ENCODE measurements at regions not wholly inside any gene's neighbourhood (a gene's known extent, or its start where the extent isn't known, plus 50 kb on each side); places are given as distances from the start of the nearest gene placed in this dataset.

DNA sequence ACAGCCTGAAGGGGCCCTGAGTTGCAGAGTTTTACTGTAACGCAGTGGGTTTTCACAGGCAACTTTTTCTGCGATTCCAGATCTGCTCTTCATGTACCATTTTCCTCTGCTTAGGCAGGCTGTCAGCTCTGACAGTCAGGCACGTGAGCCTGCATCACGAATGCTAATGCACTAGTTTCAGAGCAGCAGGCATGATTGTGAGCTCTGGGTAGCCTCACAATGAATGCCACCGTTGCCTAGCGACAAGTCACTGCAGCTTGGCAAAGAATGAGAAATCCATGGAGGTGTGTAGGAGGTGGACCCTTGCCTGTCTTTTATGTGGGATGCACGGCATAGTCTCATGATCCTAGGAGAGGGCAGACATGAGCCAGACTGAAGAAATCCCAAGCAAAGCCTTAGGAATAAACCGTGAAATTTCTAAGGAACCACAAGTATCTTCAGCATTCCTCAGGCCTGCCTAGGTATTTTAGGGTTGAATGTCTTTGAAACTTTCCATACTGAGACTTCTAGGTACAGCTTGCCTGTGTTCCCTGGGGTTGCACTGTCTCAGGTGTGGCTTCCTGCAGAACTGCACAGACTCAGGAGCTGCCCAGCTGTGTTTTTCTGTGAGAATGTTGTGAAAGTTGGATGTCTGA lies 774.7 kb upstream of the TSPY4 start:
- DNase-seq (ENCODE audit: low read depth), result no peak

GRCh38 chrY:8564421-8564820 lies 772.8 kb upstream of the TSPY4 start:
- DNase-seq (ENCODE audit: low read depth), result no peak

DNA sequence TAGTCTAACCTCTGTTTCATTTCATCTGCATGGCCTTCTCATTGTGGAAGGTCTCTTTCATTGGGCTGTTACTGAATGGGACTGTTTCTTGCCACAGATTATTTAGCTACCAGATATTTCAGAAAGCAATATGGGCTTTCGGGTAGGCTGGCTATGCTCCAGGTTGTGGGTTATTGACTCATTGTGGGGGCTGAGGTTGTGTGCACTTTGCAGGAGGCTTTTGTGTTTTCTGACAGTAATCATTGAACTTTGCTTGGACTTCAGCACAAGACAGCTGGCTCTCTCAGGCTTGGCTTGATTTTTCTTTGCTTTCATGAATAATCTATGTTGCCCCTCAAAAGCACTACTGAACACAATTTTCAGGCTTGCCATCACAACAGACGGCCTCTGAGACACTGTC lies 771.1 kb upstream of the TSPY4 start:
- DNase-seq (ENCODE audit: low read depth), result no peak

DNA sequence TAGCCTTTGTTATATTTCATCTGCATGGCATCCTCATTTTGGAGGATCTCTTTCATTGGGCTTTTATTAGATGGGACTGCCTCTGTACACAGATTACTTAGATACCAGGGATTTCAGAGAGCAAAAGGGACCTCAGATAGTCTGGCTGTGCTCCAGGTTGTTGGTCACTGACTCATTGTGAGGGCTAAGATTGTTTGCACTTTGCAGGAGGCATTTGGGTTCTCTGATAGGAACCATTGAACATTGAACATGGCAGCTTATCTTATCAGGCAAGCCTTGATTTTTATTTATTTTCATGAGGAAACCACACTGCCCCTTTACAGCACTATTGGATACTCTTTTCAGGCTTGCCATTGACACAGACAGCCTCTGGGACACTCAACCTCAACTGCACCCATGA lies 766.9 kb upstream of the TSPY4 start:
- no peak for DNase-seq (ENCODE audit: low read depth)

DNA sequence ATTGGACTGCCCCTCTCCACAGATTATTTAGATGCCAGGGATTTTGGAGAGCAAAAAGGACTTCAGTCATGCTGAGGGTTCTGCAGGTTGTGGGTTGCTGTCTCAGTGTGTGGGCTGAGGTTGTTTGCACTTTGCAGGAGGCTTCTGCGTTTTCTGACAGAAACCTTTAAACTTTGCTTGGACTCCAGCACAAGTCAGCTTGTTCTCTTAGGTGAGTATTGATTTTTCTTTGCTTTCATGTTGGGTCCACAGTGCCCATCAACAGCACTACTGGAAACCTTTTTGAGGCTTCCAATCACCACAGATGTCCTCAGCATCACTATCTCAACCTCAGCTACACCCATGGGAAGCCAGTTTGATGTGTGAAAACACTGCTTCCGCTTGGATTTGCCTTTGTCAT lies 764.3 kb upstream of the TSPY4 start:
- no peak for DNase-seq (ENCODE audit: low read depth)

DNA sequence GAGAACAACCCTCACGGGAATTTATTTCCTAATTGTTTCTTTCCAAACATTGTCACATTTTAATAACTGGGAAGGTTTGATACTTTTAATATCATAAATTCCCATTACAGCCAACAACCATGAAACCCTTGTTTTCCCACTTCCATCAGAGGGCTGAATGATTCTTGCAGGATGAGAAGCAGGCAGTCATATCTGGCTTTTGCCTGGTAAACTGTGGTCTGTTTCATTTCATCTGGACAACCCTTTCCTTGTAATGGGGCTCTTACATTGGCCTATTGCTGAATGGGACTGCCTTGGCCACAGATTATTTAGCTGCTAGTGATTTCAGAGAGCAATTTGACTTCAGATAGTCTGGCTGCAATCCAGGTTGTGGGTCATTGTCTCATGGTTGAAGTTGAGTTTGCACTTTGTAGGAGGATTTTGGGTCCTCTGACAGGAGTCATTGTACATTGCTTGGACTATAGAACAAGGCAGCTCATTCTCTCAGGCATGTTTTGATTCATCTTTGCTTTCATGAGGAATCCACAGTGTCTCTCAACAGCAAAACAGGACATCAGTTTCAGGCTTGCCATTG lies 754.9 kb upstream of the TSPY4 start:
- no peak for DNase-seq (ENCODE audit: low read depth)

DNA sequence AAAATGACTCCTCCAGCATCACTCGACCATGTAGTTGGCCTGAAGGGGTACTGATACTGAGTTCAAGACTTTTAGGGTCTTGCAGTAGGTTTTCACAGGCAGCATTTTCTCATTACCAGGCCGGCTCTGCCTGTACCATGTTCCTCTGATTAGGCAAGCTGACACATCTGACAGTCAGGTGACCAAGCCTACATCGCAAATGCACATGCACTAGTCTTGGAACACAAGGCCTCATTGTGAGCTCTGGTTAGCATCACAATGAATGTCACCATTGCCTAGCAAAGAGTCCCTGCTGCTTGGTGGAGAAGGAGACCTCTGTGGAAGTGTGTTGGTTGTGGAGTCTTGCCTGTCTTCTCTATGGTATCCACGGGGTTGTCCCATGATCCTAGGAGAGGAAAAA lies 754.1 kb upstream of the TSPY4 start:
- DNase-seq (ENCODE audit: low read depth), result no peak

DNA sequence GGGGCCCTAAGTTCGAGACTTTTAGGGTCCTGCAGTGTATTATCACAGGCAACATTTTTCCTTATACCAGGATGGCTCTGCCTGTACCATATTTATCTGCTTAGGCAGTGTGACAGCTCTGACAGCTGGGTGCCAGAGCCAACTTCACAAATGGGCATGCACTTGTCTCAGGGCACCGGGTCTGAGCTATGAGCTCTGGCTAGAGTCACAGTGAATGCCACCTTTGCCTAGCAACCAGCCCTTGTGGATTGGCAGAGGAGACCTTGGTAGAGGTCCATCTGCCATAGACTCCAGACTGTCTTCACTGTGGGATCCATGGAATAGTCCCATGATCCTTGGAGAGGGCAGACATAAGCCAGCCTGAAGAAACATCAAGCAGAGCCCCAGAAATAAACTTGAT lies 746.6 kb upstream of the TSPY4 start:
- no peak for DNase-seq (ENCODE audit: low read depth)

GRCh38 chrY:8591821-8592516 lies 745.3 kb upstream of the TSPY4 start:
- no peak for DNase-seq (ENCODE audit: low read depth)

DNA sequence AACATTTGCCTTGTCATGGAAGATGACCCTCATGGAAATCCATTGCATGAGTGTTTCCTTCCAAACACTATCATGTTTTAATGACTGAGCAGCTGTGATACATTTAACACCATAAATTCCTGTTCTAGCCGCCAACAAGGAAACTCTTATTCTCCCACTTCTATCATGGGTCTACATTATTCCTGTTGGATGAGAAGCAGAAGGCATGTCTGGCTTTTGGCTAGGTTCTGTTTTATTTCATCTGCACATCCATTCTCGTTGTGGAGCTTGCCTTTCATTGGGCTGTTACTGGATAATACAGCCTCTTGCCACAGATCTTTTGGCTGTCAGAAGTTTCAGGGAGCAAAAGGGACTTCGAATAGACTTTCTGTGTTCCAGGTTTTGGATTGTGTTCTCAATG lies 742.6 kb upstream of the TSPY4 start:
- no peak for DNase-seq (ENCODE audit: low read depth)

GRCh38 chrY:8599141-8599540 lies 738.1 kb upstream of the TSPY4 start:
- no peak for DNase-seq (ENCODE audit: low read depth)

DNA sequence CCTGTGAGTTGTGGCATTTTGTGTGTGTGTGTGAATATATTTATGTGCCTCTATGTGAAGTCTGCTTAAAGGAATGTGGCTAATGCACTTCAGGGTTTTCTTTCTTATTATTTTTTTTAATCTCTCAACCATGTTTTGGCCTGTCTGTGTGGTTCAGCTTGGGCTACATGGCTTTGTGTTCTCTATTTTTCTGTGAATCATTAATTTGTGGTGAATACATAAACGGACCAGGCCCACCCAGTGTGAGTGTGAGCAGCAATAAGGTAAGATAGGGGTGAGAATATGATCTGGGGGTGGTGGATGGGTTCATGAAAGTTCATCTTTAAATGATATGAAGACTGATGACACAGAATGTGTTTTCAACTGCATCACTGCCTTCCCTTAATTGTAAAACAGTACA lies 726.6 kb upstream of the TSPY4 start:
- no peak for DNase-seq (ENCODE audit: low read depth)

DNA sequence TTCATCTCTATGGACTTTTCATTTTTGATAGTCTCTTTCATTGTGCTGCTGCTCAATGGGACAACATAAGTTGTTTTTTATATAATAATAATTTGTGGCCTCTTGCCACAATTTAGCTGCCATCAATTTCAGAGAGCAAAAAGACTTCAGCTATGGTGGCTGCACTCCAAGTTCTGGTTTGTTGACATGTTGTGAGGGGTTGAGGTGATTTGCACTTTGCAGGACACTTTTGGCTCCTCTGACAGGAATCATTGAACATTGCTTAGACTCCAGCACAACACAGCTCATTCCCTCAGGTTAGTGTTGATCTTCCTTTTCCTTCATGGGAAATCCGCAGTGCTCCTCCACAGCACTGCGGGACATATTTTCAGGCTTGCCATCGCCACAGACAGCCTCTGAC lies 725.4 kb upstream of the TSPY4 start:
- DNase-seq (ENCODE audit: low read depth), result no peak

GRCh38 chrY:8618302-8618701 lies 719.0 kb upstream of the TSPY4 start:
- no peak for DNase-seq (ENCODE audit: low read depth)

DNA sequence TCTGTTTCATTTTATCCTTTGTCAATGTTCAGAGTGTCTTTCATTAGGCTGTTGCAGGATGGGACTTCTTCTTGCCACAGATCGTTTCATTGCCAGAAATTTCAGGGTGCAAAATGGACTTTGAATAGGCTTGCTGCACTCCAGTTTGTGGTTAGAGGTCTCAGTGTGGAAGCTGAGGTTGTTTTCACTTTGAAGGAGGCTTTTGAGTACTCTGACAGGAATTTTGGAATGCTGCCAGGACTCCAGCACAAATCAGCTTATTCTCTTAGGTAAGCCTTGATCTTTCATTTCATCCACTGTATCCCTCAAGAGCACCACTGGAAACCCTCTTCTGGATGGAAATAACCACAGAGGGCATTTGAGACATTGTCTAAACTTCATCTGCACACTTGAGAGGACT lies 715.1 kb upstream of the TSPY4 start:
- DNase-seq (ENCODE audit: low read depth), result no peak

DNA sequence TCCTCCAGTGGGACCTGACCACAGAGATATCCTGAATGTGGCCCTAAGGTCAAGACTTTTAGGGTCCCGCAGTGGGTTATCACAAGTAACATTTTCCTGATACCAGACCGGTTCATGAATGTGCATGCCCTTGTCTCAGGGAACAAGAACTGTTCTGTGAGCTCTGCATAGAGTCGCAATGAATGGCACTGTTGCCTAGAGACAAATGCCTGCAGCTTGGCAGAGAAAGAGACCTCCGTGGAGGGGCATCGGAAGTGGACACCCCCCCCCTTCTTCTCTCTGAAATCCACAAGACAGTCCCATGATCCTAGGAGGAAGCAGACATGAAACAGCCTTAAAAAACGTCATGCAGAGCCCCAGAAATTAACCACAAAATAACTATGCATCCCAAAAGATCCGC lies 714.4 kb upstream of the TSPY4 start:
- no peak for DNase-seq (ENCODE audit: low read depth)

DNA sequence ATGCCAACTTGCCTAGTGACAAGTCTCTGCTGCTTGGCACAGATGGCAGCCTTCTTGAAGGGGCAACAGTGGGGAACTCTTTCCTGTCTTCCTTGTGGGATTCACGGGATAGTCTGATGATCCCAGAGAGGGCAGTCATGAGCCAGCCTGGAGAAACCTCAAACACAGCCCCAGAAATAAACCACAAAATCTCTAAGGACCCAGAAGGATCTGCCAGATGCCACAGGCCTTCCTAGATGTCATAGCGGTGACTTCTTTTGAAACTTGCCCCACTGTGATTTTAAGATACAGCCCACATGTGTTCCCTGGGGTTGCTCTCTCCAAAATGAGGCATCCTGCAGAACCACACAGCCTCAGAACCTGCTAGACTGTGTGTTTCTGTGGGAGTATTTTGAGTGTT lies 707.6 kb upstream of the TSPY4 start:
- DNase-seq (ENCODE audit: low read depth), result no peak

DNA sequence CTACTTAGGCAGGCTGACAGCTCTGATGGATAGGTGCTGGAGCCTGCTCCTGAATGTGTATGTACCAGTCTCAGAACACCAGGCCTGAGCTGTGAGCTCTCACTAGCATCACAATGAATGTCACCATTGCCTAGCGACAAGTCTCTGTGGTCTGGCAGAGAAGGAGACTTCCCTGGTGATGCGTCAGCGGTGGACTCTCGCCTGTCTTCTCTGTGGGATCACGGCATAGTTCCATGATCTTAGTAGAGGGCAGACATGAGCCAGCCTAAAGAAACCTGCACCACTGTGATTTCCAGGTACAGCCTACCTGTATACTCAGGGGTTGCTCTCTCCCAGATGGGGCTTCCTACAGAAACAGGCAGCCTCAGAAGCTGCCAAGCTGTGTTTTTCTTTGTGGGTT lies 699.2 kb upstream of the TSPY4 start:
- DNase-seq (ENCODE audit: low read depth), result no peak

- DNase-seq (ENCODE audit: low read depth), result no peak
These were observed 692.3 kb upstream of the TSPY4 start for GRCh38 chrY:8644926-8645325.

DNA sequence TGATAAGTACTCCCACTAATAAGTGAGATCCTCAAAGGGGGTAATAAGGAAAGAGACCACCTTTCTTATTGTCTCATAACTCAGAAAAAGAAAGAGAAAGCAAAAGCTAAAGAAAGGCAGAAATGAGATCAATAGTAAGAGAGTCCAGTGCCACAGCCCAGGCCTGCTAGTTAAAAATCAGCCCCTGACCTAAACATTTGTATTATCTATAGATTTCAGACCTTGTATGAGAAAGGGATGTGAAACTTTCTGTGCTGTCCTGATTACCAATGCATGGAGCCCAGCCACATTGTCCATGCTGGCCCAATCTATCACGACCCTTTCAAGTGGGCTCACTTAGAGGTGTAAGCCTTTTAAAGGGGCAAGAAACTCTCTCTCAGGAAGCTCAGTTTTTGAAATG lies 684.8 kb upstream of the TSPY4 start:
- DNase-seq (ENCODE audit: low read depth), result no peak

GRCh38 chrY:8655017-8655416 lies 682.2 kb upstream of the TSPY4 start:
- DNase-seq (ENCODE audit: low read depth), result no peak

GRCh38 chrY:8656101-8656500 lies 681.2 kb upstream of the TSPY4 start:
- no peak for DNase-seq (ENCODE audit: low read depth)

- DNase-seq (ENCODE audit: low read depth), result no peak
These were observed 680.7 kb upstream of the TSPY4 start for GRCh38 chrY:8656515-8656914.

DNA sequence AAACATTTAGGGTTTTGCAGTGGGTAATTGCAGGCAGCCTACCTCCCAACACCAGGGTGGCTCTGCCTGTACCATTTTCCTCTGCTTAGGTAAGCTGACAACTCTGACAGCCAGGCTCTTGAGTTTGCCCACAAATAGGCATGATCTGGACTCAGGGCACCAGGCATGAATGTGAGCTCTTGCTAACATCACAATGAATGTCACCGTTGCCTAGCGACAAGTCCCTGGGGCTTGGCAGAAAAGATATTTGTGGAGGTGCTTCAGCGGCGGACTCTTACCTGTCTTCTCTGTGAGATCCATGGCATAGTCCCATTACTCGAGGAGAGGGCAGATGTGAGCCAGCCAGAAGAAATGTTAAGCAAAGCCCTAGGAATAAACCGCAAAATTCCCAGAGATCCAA lies 677.5 kb upstream of the TSPY4 start:
- no peak for DNase-seq (ENCODE audit: low read depth)
